HG02759 (cell line): ENCODE measurements at regions not wholly inside any gene's neighbourhood (a gene's known extent, or its start where the extent isn't known, plus 50 kb on each side); places are given as distances from the start of the nearest gene placed in this dataset.

Experiments
- ATAC-seq: cut with Tn5 transposase; IDR thresholded peaks from one replicate; pipeline ENCODE4 v1.9.1; 2021; ENCODE audit warnings: mild to moderate bottlenecking, moderate library complexity; ENCODE audit not compliant: unreplicated experiment

GRCh38 chr3:168417016-168417415 is 321.3 kb upstream of the GOLIM4 start:
- no peak for ATAC-seq

DNA sequence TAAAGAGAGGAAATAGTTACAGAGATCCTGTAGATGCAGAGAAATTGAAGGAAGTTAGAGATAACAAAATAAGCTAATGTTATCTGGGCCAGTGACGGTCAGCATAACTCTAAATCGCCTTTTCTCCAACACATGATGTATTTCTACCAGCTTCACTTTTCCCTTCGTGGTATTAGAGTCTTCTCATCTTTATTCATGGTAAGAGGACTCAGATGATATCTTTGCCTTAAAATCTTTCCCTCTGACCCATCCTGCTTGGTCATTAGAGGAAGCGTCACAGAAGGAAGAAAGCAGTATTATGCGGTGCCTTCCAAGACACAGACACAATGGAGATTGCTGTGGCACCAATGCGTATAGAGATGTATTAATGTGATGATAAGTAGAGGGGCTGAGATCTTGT is 320.7 kb upstream of the GOLIM4 start:
- ATAC-seq = no peak

DNA sequence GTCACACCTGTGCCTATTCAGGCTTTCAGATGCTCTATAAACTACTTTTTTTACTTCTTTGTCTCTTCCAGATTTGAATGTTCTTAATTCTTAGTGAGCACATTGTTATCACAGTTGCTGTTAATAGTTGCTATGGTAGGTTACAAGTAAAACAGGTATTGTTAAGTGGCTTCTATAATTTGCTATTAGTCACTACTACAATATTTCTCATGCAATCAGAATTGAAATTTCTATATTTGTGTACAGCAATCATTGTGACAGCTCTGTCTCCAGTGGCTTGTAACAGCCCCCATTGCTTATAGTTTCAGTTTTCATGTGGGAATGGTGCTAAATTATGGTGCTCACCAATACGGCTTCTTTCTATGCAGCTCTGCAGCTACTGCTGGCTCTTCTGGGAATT is 318.4 kb upstream of the GOLIM4 start:
- no peak for ATAC-seq

DNA sequence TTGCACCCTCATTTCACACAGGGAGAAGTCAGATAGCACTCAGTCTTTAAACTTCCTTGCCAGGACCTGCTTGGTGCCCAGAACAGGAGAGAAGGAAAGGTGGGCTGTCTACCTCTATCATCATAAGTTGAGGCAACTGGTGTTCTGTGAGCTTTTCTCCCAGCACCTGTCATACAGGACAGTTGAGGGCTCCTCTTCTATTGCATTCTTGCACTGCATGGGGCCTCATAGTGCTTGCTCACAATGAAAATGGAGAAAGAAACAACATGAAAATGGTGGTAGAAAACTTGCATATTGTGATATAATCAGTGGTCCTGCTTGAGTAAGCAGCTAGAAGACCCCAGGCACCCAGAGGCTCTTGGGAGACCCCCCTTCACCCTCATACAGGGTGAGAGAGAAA is 311.7 kb upstream of the GOLIM4 start:
- ATAC-seq = no peak

DNA sequence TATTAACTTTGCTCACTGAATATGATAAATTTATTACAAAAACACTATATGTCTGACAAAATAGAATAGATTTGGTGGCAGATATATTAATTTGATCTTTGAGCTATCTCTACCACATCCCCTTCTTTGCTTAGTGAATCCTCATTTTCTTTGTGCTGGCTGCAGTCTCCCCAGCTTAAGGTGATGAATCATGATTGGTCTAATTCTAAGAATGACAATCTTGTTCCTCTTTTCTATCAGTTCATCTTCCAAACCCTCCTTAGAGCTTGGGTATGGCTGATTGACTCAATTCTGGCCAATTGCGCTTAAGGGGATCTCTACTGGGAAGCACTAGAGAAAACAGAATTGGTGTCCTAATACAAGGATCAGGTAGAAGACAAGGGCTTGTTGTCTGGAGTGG is 309.6 kb upstream of the GOLIM4 start:
- ATAC-seq = no peak

DNA sequence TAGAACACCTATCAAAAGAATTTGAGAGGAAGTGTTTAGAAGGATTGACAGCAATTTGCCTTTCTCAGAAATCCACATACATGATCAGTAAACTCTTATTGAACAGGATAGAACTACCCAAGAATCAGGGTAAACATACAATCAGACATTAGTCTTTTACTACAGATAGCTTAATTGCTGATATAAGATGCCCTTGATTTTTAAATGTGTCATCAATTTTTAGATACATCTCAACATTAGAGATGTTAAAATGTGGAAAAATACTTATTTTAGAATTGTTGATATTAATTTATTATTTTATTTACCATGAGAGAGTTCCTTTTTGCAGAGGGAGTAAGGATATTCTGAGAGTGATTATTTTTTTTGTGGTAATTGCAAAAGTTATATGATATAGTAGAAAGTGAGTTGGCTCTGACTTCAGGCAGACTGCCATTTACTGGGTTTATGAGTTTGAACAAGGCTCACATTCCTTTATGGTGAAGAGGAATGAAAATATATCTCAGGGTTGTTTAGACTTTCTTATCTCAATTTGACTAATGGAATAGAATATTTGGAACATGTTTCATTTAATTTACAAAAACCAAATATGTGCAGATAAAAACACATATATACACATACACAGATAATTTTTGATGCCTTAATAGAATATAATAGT is 302.8 kb upstream of the GOLIM4 start:
- no peak for ATAC-seq

- no peak for ATAC-seq
These were observed 301.1 kb upstream of the GOLIM4 start for GRCh38 chr3:168396861-168397260.

DNA sequence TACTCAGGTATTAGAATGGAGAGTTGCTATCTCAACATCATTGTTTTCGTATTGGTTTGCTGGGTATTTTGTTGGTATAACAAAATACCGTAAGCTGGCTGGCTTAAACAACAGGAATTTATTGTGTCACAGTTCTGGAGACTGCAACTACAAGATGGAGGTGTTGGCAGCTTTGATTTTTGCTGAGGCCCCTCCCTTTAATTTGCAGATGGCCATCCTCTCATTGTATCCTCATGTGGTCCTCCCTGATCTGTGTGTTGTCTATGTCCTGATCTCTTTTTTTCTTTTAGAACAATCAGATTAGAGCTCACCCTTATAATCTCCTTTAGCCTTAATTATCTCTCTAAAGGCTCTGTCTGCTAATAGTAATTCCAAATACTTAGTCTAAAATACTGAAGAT is 299.8 kb upstream of the GOLIM4 start:
- no peak for ATAC-seq

- no peak for ATAC-seq
These were observed 298.7 kb upstream of the GOLIM4 start for GRCh38 chr3:168394439-168394838.

DNA sequence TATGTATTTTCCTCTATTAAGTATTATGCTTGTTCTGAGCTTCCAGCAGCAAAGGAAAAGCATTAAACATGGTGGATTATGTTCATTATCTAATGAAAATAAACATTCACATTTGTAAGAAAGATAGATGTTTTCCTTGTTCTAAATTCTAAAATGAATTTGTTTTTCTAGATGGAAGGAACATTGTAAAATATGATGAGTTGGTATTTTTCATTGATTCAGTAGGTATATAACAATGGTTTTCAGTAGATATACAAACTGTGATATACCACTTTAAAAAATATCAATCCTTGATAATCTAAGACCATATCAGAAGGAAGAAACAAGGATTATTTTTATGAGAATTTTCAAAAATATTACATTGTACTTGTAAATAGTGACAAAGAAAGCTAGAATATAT is 290.6 kb upstream of the GOLIM4 start:
- ATAC-seq = no peak

DNA sequence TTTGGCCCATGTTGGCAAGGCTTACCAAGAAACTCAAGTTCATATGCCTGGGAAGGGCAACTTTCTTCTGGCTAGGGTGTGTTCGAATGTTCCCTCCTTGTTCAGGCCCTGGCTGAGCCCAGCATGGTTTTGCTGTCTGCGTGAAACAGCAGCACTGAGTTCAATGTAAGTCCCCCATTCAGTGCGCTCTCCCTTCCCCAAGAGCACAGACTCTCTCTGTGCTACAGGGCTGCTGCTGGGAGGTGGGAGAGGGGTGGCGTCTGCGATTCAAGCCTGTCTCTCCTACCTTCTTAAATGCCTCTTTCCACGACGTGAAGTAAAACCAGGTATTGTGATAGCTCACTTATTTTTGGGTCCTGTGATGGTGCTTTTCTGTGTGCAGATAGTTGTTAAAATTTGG is 289.3 kb upstream of the GOLIM4 start:
- ATAC-seq = no peak

DNA sequence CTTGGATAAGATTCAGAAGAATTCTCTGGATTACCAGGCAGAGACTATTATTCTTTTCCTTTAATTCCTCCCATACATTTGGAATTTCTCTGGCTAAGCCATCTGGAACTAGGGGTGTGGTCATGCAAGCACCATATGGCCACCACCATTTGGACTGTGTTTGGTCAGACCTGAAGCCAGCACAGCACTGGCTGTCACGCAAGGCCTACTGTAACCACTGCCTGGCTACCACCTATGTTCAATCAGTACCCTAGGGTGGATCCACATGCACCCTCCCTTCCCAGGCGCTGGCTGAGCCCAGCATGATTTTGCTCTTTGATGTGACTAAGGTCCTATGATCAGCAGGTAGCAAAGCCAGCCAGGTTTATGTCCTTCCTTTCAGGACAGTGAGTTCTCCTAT is 287.8 kb upstream of the GOLIM4 start:
- no peak for ATAC-seq

GRCh38 chr3:168371846-168372245 is 276.1 kb upstream of the GOLIM4 start:
- no peak for ATAC-seq

DNA sequence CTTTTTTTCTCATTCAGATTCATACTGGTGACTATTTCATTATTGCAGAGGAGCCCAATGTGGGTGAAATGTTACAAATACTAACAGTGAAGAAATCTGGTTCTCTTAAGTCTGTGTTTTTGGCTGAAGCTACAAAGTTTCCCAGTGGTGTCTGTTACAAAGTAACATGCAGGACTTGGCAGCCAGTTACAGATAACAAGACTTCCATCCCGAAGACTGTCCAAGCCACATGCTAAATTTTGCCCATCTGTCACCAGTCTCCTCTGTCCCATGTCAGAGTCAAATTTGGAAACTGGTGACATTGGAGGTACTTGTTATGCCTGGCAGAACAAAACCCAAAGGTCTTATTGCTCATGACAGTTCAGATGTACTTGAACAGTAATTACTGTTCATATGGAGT is 269.2 kb upstream of the GOLIM4 start:
- no peak for ATAC-seq

DNA sequence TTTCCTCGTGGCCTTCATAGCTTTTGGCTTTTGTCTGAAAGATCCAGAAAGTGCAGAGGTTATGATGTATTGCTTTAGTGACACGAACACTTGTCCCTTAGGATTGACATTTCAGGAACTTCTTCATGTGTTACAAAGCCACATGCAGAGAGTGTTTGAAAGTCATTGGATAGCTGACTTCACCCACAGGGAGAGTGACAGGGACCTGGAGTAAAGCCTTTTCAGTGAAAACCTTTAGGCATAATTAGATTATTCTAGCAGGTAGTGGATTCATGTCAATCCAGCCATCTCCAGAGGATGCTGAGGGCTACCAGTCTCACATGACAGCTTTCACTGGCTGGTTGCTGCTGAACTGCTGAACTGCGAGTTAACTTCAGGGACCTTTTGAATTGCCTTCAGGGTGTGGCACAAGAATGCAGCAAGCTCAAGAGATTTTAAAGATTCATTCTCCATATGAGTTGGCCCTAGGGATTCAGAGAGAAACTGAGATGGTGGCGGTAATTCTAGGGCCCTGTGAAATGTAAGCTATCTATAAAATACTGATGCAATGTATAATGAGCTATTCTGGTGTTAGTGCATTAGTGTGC is 267.0 kb upstream of the GOLIM4 start:
- no peak for ATAC-seq

- ATAC-seq = no peak
These were observed 266.4 kb upstream of the GOLIM4 start for GRCh38 chr3:168362156-168362555.

DNA sequence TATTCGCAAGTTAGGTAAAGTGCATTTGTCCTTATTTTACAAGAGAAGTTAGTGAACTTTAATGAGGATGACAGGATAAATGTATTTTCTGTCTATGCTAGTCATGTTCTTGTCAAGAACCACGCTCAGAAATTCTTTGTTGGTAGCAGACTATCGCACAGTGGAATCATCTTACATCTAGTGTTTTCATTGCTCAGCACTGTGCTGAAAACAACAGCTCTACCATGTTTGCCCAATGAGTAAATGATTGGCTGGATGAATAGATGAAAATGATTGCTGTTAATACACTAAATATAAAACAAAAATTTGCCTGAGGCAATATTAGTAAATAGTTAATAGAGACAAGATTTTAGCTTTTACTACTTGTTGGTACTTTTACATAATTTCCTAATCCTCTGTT is 265.3 kb upstream of the GOLIM4 start:
- ATAC-seq = no peak

DNA sequence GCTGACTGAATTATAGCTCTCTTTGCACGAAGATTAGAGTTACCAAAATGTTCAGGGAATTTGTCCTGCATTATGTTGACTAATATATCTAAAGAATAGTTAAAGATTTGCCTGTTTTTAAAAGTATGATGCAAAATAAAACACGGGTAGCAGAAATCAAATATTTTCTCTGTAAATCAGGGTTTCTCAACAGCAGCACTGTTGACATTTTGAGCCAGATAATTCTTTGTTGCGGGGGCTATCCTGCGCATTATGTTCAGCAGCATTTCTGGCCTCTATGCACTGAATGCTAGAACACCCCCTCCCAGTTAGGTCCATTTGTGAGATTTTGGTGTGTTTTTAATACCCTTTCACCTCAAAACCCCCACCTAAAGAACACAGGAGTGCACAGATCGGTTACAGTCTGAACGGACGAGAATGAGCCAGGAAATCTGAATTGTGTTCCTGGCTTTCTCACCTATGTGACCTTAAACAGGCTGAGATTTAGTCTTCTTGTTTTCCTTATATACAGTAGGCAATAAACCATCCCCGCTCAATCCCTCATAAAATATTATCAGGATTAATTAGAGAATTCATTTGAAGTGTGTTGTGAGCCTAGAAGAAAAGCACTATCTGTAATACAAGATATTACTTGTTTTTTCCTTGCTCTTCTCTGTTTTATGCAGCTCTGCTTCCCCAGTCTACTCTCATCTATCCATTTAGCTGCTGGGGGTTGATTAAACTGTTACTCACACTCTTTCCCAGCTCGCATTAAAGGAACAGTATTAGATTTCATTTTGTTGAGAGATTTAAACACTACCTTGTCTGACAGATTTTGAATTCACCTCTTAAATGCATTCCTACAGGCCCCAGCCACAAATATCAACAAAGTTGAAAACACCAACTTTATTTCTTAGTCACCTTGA is 247.5 kb upstream of the GOLIM4 start:
- no peak for ATAC-seq

- ATAC-seq = no peak
These were observed 246.5 kb upstream of the GOLIM4 start for GRCh38 chr3:168341956-168342936.

GRCh38 chr3:168341192-168341815 is 245.6 kb upstream of the GOLIM4 start:
- ATAC-seq = no peak
